NK-92 treated with Interleukin-12 subunit alpha and Interleukin-12 subunit beta, amount 100 ng/mL, for 24 hours (cell line): ENCODE measurements at regions not wholly inside any gene's neighbourhood (a gene's known extent, or its start where the extent isn't known, plus 50 kb on each side); places are given as distances from the start of the nearest gene placed in this dataset.
"Not testable (repeated sequence)": the region's sequence is repeated elsewhere in the genome, so short reads cannot be mapped to it uniquely, and the experiment has no call there.

Experiments
- DNase-seq: peaks from one replicate; lab custom pipeline; 2025; lab: John Stamatoyannopoulos, UW

GRCh38 chr11:130675371-130675821 lies 227.0 kb downstream of the ADAMTS15 start:
- no peak for DNase-seq

DNA sequence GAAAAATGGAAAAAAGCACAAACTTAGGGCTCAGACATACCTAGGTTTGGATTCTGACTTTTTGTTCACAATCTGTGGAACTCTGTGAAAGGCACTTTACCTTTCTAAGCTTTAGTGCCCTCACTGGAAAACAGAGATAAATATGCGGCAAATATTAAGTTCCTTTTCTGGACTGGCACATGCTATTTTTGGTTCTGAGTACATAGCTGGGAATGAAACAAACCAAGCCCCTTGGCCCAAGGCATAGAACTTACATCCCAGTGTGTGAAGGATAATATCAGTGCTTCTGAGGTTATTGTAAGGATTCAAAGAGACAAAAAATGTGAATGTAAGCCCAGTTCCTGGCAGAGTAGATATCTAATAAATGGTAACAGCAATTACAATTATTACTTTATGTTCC lies 227.5 kb downstream of the ADAMTS15 start:
- DNase-seq = no peak

GRCh38 chr11:130677486-130678153 lies 229.2 kb downstream of the ADAMTS15 start:
- no peak for DNase-seq

- DNase-seq = no peak
Measured at GRCh38 chr11:130679247-130679646, 230.8 kb downstream of the ADAMTS15 start.

DNA sequence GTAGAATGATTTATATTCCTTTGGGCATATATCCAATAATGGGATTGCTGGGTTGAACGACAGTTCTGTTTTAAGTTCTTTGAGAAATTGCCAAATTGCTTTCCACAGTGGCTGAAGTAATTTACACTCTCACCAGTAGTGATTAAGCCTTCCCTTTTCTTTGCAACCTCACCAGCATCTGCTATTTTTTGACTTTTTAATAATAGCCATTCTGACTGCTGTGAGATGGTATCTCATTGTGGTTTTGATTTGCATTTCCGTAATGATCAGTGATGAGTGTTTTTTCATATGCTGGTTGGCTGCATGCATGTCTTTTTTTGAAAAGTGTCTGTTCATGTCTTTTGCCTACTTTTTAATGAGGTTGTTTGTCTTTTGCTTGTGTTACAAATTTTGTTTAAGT lies 233.8 kb downstream of the SNX19 start:
- not testable (repeated sequence) for DNase-seq

- no peak for DNase-seq
Measured at GRCh38 chr11:130689222-130689908, 226.9 kb downstream of the SNX19 start.

DNA sequence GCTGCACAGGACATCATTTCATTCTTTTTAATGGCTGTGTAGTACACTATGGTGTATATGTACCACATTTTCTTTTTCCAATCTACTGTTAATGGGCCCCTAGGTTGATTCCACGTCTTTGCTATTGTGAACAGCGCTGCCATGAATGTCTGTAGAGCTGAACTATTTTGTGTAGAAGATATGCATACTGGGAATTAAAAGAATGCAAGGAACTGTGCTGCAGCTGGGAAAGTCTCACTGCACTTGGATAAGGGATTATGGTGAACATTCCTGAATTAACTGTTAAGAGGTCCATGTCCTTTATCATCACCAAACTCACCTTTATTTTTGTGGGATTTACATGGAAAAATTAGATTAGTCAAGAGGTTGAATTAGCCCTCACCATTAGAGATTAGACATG lies 224.7 kb downstream of the SNX19 start:
- DNase-seq = no peak

- no peak for DNase-seq
Measured at GRCh38 chr11:130692220-130692619, 224.1 kb downstream of the SNX19 start.

- no peak for DNase-seq
Measured at GRCh38 chr11:130693543-130693942, 222.7 kb downstream of the SNX19 start.

DNA sequence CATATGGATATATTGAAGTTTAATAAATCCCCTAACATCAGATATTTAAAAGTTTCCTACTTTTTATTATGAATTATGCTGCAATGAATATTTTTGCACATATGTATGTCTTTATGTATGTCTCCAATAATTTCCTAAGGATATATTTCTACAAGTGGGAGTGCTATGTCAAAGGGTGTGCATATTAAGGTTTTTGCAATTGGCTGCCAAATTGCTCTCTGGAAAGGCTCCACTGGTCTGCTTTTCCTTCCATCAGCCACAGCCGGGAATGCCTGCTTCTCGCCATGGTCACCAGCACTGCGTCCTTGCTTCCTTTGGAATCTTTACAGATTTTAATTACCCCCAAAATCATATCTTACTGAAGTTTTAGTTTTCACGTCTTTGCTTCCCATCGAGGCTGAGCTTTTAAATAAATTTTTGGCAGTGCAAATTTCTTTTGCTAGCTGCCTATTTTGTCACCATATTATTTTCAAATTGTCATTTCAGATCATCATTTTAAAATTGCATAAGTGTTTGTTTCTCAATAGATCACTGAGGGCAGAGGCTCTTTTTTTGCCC lies 221.7 kb downstream of the SNX19 start:
- DNase-seq = no peak

- DNase-seq = no peak
Measured at GRCh38 chr11:130698174-130698573, 218.1 kb downstream of the SNX19 start.

DNA sequence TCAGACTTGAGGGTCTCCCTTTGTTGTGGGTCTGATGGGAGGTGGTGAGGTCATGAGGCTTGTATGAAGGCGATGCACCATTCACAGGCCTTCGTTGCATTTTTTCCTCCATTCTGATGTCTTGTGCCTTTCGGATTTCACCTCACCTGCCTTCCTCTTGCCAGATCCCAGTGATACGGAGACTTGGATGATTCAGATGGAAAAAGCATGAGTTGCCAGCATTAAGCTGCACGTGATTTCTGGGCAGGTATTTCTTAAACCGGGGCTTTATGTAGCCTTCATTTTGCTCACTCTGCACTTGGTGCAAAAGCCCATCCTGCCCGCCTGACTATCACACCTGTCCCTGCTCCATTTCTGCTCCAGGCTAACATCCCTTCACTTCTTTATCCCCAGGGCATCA lies 216.7 kb downstream of the SNX19 start:
- no peak for DNase-seq

GRCh38 chr11:130700092-130700491 lies 216.2 kb downstream of the SNX19 start:
- no peak for DNase-seq

DNA sequence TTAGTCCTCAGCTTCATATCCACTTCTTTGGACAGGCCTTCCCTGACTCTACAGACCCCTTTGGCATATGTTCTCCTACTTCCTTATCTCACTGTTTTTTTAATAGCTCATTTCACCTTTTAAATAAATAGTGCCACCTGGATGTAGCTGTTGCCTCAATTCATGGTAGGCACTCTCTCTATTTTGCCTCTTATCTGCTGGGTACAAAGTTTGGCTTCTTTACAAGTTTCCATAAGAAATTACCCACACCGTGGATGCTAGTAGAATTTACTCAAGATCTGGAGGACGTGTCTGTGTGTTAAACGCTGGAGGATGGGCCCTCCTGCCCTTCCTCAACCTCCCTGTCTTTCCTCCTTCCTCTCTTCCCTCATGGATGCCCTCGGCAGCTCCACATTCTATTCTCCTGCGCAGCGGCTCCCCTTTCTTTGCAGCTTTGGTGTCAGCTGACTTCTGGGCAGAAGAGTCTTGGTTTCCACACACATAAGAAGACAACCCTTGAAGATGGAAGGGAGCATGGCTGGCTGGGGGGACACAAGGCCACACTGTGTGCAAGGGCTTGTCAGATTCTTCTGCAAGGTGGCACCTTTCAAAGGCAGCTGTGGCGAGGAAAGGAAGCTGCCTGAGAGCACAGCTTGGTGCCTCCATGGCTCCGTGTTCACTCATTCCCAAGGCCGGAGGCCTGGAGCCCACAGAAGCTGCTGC lies 212.6 kb downstream of the SNX19 start:
- no peak for DNase-seq

GRCh38 chr11:130705670-130706421 lies 210.4 kb downstream of the SNX19 start:
- DNase-seq = no peak

DNA sequence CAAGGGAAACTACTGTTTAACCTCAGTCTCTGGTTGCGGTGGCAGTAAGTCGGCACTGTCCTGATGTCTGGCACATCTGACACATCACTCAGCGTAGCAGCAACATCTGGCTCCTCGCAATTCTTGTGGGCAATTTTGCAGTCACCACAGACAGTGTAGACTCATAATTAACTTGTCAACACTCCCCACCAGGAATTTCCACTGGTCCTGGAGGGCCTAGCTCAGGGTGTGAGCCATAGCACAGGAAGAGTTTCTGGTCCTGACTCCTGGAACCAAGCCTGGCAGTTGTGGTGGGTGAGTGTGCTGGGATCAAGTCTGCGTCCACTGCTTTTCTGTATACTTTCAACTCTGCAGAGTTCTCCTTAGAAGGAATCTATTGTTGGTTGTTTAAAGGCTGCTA lies 209.7 kb downstream of the SNX19 start:
- DNase-seq = no peak

DNA sequence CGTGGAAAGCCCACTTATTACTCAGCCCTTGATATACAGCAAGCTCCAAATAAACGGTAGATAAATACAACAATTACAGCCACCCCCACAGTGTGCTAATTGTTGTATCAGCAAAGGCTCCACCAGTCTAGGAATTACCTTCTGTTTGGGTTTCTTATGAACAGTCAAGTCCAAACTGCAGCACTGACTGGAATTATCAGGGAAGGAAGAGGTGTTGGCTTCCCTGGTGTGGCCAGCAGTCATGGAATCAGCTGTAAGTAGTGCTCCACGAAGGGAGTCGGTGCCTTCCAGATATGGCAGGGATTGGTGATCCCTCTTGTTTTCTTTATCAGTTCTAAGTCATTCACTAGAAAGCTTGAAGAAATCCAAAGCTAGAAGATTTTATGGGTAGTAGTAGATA lies 209.1 kb downstream of the SNX19 start:
- no peak for DNase-seq

DNA sequence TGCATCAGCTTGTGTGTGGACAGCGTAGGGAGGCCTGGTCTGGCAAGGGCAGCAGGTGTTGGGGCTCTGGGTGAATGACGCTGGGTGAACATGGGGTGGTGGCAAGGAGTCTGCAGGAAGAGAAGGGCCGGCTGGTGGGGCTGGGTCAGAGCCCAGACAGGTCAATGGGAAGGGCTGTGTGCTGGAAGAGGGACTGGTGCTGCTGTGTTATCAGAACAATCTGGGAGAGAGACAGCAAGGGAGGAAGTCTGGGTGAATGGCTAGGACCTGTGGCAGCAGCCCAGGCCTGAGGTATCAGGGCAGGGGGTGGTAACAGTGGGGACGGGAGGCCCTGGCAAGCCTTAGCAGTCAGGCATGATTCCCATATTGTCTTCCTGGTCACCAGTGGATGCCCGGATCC lies 206.7 kb downstream of the SNX19 start:
- DNase-seq = no peak

DNA sequence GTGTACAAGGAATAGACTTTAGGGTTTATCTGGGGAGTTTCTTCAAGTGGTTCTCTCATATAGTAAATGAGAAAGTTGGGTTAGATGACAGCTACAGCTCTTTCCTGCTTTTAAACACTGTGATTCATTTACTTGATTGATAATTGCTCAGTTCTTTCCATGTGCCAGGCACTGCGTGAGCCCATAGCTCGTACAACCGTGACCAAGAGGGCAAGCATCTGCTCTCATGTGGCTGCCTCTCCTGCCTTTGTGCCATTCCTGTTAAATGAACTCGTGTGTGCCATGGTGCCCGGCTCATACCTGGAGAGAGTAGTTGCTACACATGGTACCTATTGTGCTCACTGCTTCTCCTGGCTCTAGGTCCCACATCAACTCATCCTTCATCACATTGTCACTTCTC lies 206.3 kb downstream of the SNX19 start:
- no peak for DNase-seq

GRCh38 chr11:130710497-130711012 lies 205.7 kb downstream of the SNX19 start:
- DNase-seq = no peak

DNA sequence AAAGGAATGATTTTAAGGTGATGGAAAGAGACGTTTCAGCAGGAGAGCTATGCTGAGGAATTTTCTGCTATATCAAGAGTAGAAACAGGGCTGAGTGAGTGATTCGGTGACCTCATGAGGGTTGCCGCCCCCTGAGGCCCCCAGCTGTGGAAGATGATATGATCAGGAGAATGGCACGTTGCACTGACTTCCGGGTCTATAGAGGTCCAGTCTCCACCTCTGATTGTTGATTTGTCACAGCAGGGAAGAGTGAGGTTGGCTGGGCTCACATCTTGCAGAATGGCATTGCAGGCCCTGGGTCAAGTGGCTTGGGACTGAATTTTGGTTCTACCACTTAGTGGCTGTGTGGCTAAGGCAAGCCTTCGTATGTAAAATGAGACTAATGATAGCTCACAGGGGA lies 205.1 kb downstream of the SNX19 start:
- no peak for DNase-seq

- no peak for DNase-seq
Measured at GRCh38 chr11:130712480-130712879, 203.8 kb downstream of the SNX19 start.
